GM19372 (cell line): ENCODE measurements at regions not wholly inside any gene's neighbourhood (a gene's known extent, or its start where the extent isn't known, plus 50 kb on each side); places are given as distances from the start of the nearest gene placed in this dataset.
"Not testable (repeated sequence)": the region's sequence is repeated elsewhere in the genome, so short reads cannot be mapped to it uniquely, and the experiment has no call there.

Experiments used
- ATAC-seq: cut with Tn5 transposase; IDR thresholded peaks from one replicate; pipeline ENCODE4 v1.9.1; 2021; ENCODE audit warnings: mild to moderate bottlenecking, low read depth, moderate library complexity; ENCODE audit not compliant: unreplicated experiment

DNA sequence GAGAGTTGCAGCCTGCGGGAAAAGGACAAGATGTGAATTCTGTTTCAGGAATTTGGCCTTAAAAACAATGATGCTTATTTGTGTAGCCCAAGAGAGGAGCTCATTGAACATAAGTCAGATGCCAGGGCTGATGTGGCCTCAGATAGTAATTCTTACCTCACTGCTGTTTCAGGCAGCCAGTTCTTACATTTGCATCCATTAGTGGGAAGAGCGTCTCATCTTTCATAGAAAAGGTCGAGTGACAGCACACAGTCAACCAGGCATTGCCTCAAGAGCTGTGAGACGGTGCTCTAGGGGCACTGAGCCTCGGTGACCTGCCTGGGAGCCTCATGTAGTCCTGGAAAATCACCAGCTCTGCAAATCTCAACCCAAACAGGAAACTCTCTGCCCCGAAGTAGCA lies 174.9 kb upstream of the FRG1 start:
- no peak for ATAC-seq

DNA sequence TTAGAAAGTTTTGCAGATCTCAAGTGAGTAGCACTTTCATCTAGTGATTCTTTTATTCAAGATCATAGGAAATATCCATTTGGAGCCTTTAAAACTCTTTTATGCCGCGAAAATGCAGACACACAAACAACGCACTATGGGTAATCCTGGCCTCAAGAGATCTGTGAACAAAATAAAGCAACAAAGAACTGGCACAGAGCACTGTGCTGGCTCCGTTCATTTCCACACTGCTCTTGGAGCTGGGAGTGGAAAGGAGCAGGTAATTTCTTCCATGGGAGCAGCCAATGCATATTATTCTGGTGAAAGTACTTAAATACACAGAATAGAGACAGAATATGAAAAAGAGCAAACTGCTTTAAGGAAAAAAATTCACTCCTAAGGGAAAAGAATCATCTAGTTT lies 172.7 kb upstream of the FRG1 start:
- no peak for ATAC-seq

DNA sequence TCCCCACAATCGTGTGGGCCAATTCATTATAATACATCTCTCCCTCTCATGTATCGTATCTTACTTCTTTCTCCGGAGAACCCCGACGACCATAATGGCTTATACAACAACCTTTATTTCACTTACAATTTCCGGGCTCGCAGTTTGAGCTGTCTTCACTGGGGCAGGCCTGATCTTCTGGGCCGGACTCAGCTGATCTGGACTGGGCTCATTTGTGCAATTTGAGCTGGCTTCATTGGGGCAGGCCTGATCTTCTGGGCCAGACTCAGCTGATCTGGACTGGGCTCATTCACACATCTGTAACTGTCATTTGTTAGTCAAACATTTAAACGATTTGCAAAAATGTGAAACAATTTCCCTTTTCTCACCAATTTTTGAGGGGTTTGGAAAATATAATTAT lies 171.5 kb upstream of the FRG1 start:
- ATAC-seq: no peak

DNA sequence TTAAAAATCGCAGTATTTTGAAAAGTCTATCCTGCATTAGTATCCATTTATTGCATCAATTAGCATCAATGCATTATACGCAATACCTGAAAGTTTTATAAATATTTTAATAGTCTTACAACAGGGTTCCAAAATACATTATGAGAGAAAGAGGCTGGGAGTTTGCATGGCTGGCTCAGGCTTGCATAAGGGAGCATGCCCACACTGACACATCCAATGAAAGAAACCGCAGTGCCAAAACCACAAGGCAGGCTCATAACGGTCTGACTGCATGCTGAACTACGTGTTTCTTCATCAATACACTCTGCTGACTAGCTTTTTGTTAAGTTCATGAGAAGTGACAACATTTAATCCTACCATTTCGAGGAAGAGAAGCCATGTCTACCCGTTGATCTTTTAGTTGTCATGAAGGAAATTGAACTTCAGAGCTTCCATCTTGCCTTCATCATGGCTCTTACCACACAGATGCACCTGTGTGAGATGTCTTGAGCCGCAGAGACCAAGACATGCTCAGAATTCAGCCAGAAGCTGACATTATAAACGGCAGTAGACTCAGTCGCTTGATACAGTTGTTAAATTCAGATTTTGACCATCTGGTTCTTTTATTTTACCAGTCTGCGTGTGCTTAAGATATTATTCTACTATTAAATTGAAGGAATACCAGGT lies 168.8 kb upstream of the FRG1 start:
- no peak for ATAC-seq

DNA sequence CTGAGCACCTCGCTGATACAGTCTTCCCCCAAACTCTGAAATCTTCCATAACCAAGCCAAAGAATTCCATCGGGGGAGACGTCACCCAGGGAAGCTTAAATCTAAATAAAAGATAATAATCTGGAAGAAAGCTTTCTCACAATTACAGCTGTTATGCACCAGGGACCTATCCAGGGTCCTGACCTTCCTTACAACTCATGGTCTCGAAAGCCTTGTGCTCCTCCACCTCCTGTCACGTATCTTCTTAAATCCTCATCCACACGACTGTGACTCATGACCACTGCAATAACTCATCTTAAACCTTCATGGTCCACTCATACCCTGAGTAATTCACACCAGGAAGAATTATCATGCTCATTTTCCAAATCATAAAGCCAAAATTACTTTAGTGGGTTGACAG lies 166.8 kb upstream of the FRG1 start:
- ATAC-seq: no peak

DNA sequence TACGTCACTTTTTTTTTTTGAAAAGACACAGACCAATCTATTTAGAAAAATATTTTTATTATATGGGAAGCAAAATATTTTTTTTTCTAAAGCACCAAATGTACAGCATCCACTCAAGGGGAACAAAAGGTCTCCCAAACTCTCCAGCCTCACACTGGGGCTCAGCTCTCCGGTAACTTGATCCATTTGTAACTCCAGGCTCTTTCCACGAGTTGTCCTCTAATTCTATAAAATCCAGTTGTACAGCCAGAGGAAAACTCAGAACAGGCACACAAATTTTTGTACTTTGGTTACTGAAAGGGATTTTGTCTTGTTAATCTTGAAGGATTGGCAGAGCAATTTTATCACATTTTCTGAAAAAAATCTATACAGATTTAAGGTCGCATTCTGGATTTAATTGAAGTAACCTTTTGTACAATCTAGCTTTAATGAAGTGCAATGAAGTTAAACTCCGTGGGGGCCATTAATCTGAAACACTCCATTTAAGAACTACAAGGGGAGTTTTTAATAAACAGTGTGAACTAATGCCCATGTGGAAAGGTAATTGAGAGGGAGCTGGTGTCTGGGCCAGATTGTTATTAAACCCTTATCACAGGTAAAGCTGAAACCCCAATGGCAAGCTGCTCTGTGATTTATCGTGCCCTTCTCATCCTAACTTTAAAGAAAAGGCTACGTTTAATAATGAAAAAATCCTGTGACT lies 161.2 kb upstream of the FRG1 start:
- no peak for ATAC-seq

DNA sequence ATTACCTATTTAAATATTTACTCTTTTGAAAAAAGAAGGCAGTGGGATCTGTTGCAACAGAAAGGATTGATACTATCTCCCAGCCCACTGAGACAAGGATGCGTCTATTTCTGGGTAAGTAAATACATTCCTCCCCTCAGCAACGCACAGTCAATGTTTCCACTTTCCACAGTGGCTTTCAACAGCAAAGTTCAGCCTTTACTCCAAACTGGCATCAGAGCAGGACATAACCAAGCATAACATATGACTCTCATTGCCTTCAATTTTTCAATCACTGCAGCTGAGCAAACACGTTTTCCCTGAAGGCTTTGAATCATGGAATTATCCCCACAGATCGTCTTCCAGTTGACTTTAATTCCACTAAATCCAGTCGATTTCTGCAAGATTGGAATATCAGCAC lies 160.3 kb upstream of the FRG1 start:
- ATAC-seq: no peak

DNA sequence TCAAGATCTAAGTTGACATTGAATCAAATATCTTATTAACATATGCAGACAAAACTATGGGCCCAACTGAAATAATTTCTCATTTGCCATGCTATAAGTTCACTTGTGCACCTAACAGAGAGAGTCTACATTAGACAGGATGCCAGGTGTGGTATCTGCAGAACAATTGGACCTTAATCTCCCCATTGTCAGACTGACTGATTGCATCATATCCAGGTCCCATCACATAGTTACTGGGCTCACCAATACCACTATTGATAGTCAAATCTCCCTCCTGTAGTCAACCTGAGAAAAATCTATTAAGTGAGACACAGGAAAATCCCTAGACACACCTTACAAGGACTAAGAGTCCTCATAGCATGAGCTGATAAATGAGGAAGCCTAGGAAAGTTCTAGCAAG lies 156.0 kb upstream of the FRG1 start:
- no peak for ATAC-seq

DNA sequence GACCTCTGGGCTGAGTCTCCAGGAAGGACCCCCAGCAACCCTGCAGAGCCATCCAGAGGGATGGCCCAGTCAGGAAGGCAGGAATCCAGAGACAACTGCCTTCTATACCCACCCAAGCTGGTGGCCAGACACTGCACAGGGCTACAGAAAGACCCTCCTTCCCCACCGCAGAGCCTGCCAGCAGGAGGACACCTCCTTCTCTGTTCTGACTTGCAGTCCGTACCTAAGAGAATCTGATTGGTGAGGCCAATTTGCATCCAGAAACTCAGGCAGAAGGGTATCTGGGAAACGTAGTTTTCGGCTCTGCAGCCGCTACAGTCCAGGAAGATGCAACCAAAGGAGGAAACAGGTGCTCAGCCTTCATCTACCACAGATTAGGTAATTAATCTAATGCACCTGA lies 155.4 kb upstream of the FRG1 start:
- ATAC-seq: no peak

DNA sequence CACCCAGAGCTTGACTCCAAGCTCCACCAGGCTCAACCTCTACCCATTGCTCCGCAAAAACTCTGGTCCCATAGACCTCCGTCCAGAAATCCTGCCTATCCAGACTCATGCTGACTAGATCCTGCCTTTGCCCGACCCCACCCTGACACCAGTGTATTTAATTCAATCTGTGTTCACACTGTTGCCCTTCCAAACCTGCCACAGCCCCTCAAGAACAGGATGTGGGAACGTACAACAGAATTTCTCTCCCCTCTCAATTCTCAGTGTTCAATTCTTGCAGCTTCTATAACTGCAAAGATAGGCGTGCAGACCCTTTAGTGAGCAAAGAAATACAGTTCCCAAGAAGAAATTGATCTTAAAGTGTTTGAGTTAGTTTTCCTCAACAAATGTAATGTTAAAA lies 154.2 kb upstream of the FRG1 start:
- ATAC-seq: no peak

DNA sequence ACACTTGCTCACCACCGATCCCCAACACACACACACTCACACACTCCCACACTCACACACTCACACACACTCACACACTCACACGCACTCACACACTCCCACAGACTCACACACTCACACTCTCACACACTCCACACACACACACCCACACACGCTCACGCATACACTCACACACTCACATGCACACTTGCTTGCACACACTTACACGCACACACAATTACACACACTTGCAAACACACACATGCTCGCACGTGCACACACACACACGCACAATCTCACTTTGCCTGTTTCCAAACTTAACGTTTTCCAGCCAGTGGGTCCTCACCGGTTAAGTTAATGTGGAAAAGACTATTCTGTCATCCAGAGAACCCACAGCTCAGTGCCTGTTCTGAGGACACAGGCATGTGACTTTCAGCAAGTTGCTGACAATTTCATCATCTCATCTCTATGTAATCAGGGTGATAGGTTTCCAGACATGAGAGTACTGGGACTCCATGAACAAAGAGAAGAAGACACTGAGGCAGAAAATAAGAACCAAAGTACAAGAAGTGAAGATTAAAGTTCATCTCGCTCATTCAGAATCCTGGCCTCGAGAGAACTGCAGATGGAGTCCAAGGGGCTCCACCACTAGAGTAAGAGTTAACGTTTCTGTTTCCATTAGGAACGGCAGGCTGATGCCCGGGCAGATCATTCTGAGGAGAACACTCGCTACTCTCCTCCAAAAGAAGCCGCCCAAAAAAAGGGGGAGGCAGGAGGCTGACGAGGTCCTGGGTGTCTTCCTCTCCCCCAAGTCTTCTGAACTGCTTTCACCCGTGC lies 153.2 kb upstream of the FRG1 start:
- no peak for ATAC-seq

DNA sequence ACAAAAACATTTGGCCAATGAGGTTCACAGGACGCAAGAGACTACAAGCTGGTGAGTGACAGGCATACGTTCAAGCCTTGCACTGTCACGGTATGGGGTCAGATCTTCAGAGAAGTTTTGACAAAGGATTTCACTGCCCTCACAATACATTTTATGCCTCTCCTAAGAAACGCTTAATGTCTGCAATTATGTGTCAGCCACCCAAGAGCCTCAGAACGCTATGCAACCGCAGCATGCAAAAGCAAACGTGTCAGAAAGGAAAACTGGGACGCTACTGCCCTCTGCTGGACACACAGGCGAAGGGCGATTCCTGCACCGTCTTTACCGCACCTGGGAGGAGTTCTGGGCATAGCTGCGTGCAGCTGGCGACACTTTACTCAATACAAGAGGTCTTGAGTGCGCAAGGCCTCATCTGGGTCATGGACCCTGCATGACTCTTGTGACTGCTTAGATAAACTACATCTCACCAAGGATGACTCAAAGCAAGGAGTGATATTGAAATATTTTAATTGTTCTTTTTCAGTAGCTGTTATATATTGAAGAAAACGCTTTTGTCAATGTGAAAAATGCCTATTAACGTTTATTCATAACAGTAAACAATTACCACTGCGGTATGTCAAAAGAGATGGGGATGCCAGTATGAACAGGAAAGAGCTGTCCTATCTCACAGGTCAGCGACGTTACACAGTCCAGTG lies 147.6 kb upstream of the FRG1 start:
- ATAC-seq: peak; percentile 96

DNA sequence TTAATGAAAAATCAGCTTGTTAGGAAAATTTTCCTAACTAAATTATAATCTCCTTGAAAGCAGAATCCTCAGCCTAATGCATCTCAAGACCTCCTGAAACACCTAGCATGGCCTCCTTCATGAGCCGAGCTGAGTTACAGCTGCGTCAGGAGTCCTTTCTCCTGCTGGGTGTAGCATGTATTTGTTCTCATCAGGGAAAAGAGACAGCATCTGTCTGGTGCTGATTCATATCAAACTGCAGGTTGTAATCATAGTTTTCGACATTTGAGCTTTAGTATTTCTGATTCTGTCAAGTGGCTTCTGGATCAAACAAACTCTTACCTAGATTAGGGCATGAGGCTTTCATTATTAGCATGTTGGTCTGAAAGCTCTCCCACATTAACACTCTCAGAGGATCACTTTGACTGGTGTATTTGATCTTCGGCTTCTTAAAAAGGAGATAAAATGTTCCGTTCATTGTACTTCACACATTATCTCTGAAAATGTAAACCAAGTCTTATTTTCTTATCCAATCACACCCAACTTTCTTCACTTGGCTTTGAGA lies 140.1 kb upstream of the FRG1 start:
- no peak for ATAC-seq

DNA sequence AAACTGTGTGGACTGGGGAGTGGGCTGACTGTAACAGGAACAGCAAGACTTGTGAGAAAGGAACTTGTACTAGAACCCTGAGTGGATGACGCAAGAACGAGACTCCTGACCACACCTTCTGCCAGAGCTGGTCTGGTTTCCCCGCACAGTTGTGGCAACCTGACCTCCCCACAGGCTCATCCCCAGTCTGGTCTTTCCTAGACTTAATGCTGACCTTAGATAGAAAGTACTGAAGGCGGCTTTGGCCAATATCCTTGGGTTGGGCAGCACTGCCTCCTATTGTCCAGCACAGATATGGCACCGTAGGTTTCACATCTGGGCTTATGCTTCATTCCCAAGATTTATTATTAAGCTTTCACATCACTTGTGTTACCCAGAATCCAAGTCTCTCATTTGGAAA lies 137.8 kb upstream of the FRG1 start:
- no peak for ATAC-seq

DNA sequence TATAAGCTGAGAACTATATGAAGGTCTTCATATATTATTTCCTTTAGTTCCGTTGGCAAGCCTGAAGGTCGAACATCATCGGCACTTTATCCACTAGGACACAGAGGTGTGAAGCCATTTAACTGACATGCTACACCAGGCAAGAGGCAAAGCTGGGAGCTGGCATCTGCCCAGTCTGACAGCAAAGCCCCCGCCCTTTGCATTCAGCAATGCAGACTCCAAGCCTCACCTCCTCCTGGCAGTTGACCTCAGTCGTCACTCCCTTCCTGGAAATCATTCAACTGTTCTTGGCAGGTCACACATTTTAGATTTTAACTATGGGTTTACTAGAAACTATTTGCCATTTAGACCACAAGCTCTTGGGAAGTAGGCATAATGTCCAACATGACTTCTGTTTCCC lies 135.8 kb upstream of the FRG1 start:
- no peak for ATAC-seq

DNA sequence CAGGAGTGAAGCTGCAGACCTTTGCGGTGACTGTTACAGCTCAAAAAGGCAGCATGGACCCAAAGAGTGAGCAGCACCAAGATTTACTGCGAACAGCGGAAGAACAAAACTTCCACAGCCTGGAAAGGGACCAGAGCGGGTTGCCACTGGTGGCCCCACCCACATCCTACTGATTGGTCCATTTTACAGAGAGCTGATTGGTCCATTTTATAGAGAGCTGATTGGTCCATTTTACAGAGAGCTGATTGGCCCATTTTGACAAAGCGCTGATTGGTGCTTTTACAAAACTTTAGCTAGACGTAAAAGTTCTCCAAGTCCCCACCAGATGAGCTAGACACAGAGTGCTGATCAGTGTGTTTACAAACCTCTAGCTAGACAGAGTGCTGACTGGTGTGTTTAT lies 134.2 kb upstream of the FRG1 start:
- ATAC-seq: no peak

DNA sequence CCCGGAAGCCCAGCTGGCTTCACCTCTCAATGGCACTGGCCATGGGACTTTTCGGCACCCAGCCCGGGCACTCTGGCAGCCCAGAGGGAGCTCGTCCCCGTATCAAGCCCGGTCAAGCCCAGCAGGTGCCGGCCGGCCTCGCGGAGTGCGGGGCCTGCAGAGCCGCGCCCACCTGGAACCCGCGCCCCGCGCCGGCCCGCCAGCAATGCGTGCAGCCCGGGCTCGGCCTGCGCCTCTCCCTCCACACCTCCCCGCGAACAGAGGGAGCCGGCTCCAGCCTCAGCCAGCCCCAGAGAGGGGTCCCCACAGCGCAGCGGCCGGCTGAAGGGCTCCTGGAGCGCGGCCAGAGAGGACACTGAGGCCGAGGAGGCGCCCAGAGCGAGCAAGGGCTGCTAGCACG lies 133.6 kb upstream of the FRG1 start:
- ATAC-seq: no peak

DNA sequence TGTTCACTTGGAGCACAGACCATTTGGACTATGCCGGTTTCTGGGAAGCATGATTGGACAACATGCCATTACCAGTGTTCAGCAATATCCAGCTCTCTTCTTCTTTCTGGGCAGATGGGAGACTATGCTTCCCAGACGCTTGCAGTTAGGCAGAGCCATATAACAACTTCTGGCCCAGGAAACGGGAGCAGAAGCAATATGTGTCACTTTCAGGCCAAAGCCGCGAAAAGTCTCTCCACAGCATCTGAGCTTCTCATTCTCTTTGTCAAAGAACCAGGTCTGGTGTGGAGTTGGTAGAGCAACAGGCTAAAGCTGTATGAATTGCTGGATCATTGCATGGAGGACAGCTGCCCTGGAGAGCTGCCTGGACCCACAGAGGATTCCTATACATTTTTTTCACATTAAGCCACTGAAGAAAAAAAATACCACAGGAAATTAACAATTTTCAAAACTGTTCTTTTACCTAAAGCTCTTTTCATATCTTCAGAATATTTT lies 131.4 kb upstream of the FRG1 start:
- ATAC-seq: no peak

DNA sequence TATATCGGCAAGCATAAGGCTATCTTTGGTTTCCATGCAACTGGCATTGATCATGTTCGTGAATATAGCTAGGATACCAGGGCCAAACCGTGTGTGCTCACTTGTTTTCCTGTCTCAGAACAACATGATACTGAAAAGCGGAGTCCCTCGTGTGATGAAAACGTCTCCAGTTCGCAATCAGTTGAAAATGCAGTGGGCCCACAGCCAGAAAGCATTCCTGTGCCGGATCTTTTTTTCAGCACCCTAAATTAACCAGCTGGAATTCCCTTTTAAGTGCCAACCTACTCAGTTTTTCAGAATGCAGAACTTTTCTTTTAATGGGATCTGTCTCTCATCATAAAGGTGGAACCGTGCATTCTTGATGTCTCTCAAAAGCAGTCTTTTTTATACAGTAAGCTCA lies 130.8 kb upstream of the FRG1 start:
- no peak for ATAC-seq

DNA sequence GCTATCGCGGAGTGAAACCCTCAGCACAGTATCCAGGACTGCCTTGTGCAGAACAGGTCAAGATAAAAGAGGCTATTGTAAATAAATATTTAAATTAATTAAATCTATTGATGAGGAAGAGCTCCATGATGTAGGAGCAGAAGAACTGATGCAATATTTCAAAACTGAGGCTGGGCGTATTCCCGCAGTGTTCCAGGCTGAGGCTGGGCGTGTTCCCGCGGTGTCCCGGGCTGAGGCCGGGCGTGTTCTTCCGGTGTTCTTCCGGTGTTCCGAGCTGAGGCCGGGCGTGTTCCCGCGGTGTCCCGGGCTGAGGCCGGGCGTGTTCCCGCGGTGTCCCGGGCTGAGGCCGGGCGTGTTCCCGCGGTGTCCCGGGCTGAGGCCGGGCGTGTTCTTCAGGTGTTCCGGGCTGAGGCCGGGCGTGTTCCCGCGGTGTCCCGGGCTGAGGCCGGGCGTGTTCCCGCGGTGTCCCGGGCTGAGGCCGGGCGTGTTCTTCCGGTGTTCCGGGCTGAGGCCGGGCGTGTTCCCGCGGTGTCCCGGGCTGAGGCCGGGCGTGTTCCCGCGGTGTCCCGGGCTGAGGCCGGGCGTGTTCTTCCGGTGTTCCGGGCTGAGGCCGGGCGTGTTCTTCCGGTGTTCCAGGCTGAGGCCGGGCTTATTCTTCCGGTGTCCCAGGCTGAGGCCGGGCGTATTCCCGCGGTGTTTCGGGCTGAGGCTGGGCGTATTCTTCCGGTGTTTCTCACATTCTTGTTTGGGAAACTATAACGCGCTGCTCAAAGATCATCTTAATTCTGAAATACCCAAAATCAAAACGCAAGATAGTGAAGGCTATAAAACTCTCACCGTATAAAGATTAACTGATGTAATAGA lies 130.1 kb upstream of the FRG1 start:
- not testable (repeated sequence) for ATAC-seq
